ENCODE measurements at regions not wholly inside any gene's neighbourhood (a gene's known extent, or its start where the extent isn't known, plus 50 kb on each side); places are given as distances from the start of the nearest gene placed in this dataset.
A peak's percentile ranks its signal among the peaks of the same experiment; 100 is the strongest.

GRCh38 chr2:20521682-20522189 is 74.9 kb downstream of the RHOB start:
- FAIRE-seq (no peak), ATAC-seq (no peak), DNase-seq (no peak)
- Histone ChIP-seq H3K4me1 (no peaks in the 10 kb centered on the region), H3K9me3 (no peaks in the 10 kb centered on the region), H3K36me3 (no peaks in the 10 kb centered on the region), H3K27me3 (no peaks in the 10 kb centered on the region), H3K4me3 (no peak overlapping the region), H3K27ac (no peak overlapping the region)
- intact Hi-C loops (cut with DNase I): no loop called here
- TF ChIP-seq, protein P1, sequence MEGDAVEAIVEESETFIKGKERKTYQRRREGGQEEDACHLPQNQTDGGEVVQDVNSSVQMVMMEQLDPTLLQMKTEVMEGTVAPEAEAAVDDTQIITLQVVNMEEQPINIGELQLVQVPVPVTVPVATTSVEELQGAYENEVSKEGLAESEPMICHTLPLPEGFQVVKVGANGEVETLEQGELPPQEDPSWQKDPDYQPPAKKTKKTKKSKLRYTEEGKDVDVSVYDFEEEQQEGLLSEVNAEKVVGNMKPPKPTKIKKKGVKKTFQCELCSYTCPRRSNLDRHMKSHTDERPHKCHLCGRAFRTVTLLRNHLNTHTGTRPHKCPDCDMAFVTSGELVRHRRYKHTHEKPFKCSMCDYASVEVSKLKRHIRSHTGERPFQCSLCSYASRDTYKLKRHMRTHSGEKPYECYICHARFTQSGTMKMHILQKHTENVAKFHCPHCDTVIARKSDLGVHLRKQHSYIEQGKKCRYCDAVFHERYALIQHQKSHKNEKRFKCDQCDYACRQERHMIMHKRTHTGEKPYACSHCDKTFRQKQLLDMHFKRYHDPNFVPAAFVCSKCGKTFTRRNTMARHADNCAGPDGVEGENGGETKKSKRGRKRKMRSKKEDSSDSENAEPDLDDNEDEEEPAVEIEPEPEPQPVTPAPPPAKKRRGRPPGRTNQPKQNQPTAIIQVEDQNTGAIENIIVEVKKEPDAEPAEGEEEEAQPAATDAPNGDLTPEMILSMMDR (IDR thresholded peaks at IDR 0.05): no peak
- WGBS, 2 donors: 65 to 72% methylated on average over 11 of the region's 11 CpGs

DNA sequence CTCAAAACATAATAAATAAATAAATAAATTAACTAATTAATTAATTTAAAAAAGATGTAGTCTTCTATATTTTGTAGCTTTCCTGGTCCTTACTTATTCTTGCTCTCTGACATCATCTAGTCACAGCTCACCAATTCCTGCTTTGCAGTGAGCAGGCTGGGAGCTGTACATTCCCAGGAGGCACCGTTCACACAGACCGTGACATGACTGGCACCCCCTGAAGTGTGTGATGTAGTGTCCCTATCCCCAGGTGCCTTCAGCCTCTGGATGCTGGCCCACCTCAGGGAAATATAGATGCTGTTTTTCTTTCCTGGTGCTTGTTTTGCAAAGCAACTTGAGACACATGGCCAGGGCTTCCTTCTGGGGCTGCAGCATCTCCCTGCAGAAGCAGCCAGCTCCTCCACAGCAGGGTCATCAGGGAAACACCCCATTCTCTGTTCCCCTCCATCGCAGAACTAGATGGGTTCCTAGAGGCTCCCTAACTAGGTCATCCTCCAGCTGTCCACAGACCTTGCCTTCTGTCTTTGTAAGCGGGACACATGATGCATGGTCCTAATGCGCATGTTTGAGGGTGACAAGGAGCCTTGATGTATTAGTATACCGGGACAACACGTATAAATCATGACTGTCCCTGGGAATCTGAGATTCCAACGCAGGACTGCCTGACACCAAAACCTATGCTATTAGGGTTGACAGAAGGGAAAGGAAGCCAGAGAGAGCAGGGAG is 76.4 kb downstream of the RHOB start:
- DNase-seq (no peak), ATAC-seq (no peak), FAIRE-seq (no peak)
- H3K4me3 ChIP-seq: no peak overlapping the region
- no peak overlapping the region for H3K27ac ChIP-seq
- intact Hi-C loops (cut with DNase I): no loop called here
- H3K9me3 ChIP-seq: no peaks in the 10 kb centered on the region
- no peaks in the 10 kb centered on the region for H3K36me3 ChIP-seq
- TF ChIP-seq, protein P1 (IDR thresholded peaks at IDR 0.05): no peak
- 78 to 90% methylated on average over 8 of the region's 8 CpGs for WGBS, 2 donors
- no peaks in the 10 kb centered on the region for H3K27me3 ChIP-seq
- no peaks in the 10 kb centered on the region for H3K4me1 ChIP-seq

DNA sequence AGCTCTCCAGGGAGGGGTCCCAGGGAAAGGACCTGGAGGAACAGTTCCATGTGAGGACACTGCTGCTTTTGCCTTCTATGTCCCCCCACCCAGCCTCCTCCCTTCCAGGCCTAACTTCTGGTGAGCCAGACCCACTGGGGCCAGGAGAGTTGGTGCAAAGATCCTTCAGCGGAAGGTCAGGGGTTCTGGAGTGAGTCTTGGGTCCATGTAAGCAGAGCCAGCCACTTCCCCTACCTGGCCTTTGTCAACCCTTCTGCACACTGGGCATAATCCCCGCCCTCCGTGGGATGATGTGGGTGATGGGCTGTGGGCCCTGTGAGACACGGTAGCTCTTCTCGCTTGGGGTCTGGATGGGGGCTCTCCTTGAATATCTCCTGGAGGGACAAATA is 76.9 kb downstream of the RHOB start:
- no peak overlapping the region for H3K27ac ChIP-seq
- 83 to 90% methylated on average over 5 of the region's 5 CpGs for WGBS, 2 donors
- FAIRE-seq (no peak), DNase-seq (no peak), ATAC-seq (no peak)
- H3K36me3 ChIP-seq: no peaks in the 10 kb centered on the region
- H3K4me1 ChIP-seq: no peaks in the 10 kb centered on the region
- no peaks in the 10 kb centered on the region for H3K27me3 ChIP-seq
- intact Hi-C loops (cut with DNase I): no loop called here
- no peak overlapping the region for H3K4me3 ChIP-seq
- no peaks in the 10 kb centered on the region for H3K9me3 ChIP-seq
- TF ChIP-seq, protein P1 (IDR thresholded peaks at IDR 0.05): no peak

GRCh38 chr2:20524412-20525040 is 77.7 kb downstream of the RHOB start:
- FAIRE-seq (no peak), ATAC-seq (peak in 2 of 4 donors; percentile 10 to 38), DNase-seq (peak in 1 of 6 donors; percentile 12)
- H3K27ac ChIP-seq: no peak overlapping the region
- no peaks in the 10 kb centered on the region for H3K27me3 ChIP-seq
- intact Hi-C loops (cut with DNase I): no loop called here
- H3K9me3 ChIP-seq: no peaks in the 10 kb centered on the region
- no peak overlapping the region for H3K4me3 ChIP-seq
- 65 to 71% methylated on average over 16 of the region's 16 CpGs for WGBS, 2 donors
- TF ChIP-seq, protein P1 (IDR thresholded peaks at IDR 0.05): no peak
- no peaks in the 10 kb centered on the region for H3K36me3 ChIP-seq
- H3K4me1 ChIP-seq: no peaks in the 10 kb centered on the region
